ENCODE measurements at regions not wholly inside any gene's neighbourhood (a gene's known extent, or its start where the extent isn't known, plus 50 kb on each side); places are given as distances from the start of the nearest gene placed in this dataset.

GRCh38 chr5:93997562-93997961 is 256.2 kb upstream of the POU5F2 start:
- no peak for TF ChIP-seq CHD1 (IDR thresholded peaks at IDR 0.05; ENCODE audit: low read depth, low read length)
- TF ChIP-seq CTCF (conservative IDR thresholded peaks at IDR 0.05; ENCODE audit: low read depth, low read length) = no peak
- no peak for TF ChIP-seq RCOR1 (IDR thresholded peaks at IDR 0.05; ENCODE audit: insufficient replicate concordance, low read length)
- TF ChIP-seq POLR2A (IDR thresholded peaks at IDR 0.05; ENCODE audit: low read depth, low read length) = no peak
- TF ChIP-seq FOS (IDR thresholded peaks at IDR 0.05; ENCODE audit: low read depth, low read length) = no peak
- TF ChIP-seq SMC3 (IDR thresholded peaks at IDR 0.05; ENCODE audit: low read depth, low read length) = no peak
- no peak for TF ChIP-seq ELK1 (IDR thresholded peaks at IDR 0.05; ENCODE audit: borderline replicate concordance, low read depth, low read length)
